MCF 10A (cell line): ENCODE measurements at regions not wholly inside any gene's neighbourhood (a gene's known extent, or its start where the extent isn't known, plus 50 kb on each side); places are given as distances from the start of the nearest gene placed in this dataset.
"Not testable (repeated sequence)": the region's sequence is repeated elsewhere in the genome, so short reads cannot be mapped to it uniquely, and the experiment has no call there.

Experiments used
- BruUV-seq: library from RNA; stranded (reverse); fragments of 400-500 nt; replicated peaks from 2 replicates; lab custom pipeline; 2021; lab: Mats Ljungman, UMichigan
- CTCF ChIA-PET: fragments of 300-600 bp; sonication (Branson Sonifier 250); formaldehyde crosslinking; extraction: SDS; loops from one replicate; lab custom pipeline; 2021; ENCODE audit warnings: antibody characterized with exemption, inconsistent platforms; lab: Yijun Ruan, JAX
- POLR2A ChIA-PET: fragments of 300-600, 350-650 bp; sonication (Branson Sonifier 250); formaldehyde crosslinking; extraction: SDS; loops from one replicate; lab custom pipeline; 2020; ENCODE audit warnings: antibody characterized with exemption, inconsistent platforms; lab: Yijun Ruan, JAX
- DNase-seq: peaks from one replicate; pipeline ENCODE4 v3.0.0-alpha.2; 2018; ENCODE audit not compliant: unreplicated experiment
- H3K27ac Mint-ChIP-seq: one replicate; pipeline ENCODE4 v1.8.0; 2022; ENCODE audit warnings: mild to moderate bottlenecking, low read depth, mixed read lengths; ENCODE audit not compliant: unreplicated experiment
- H3K27me3 Mint-ChIP-seq: one replicate; pipeline ENCODE4 v1.8.0; 2022; ENCODE audit warnings: mixed read lengths; ENCODE audit not compliant: insufficient read depth, unreplicated experiment
- H3K36me3 Mint-ChIP-seq: one replicate; pipeline ENCODE4 v1.8.0; 2022; ENCODE audit warnings: mild to moderate bottlenecking, moderate library complexity, mixed read lengths; ENCODE audit not compliant: insufficient read depth, unreplicated experiment
- H3K4me1 Mint-ChIP-seq: one replicate; pipeline ENCODE4 v1.8.0; 2022; ENCODE audit warnings: mixed read lengths; ENCODE audit not compliant: insufficient read depth, unreplicated experiment
- H3K4me3 Mint-ChIP-seq: one replicate; pipeline ENCODE4 v1.8.0; 2022; ENCODE audit warnings: mild to moderate bottlenecking, moderate library complexity, mixed read lengths; ENCODE audit not compliant: unreplicated experiment
- H3K9me3 Mint-ChIP-seq: one replicate; pipeline ENCODE4 v1.8.0; 2022; ENCODE audit warnings: mixed read lengths; ENCODE audit not compliant: unreplicated experiment
- CTCF ChIP-seq: fragments of 200-600 bp; IDR thresholded peaks from one replicate; pipeline ENCODE4 v1.8.0; 2022; ENCODE audit warnings: antibody characterized with exemption, mild to moderate bottlenecking; ENCODE audit not compliant: unreplicated experiment
- intact Hi-C: fragments of 100-400 bp; cut with micrococcal nuclease; formaldehyde crosslinking; loops from 2 replicates; pipeline ENCODE4 v1.14.1; 2022

- no TSS peak for BruUV-seq
- ChIA-PET POLR2A (no interaction called here), CTCF (no interaction called here)
- Mint-ChIP-seq H3K4me1 (peaks cover 7% of the 10 kb centered on the region), H3K36me3 (no peaks in the 10 kb centered on the region), H3K27ac (no peak overlapping the region), H3K27me3 (no peaks in the 10 kb centered on the region), H3K4me3 (no peak overlapping the region), H3K9me3 (no peaks in the 10 kb centered on the region)
- no peak for DNase-seq
- no peak for TF ChIP-seq CTCF
- intact Hi-C loops: no loop called here
Measured at GRCh38 chr5:15282611-15283010, 217.4 kb upstream of the FBXL7 start.

GRCh38 chr5:15271596-15271995 lies 228.4 kb upstream of the FBXL7 start:
- DNase-seq, BruUV-seq, H3K27ac Mint-ChIP-seq, H3K36me3 Mint-ChIP-seq, CTCF ChIA-PET, H3K4me1 Mint-ChIP-seq, H3K4me3 Mint-ChIP-seq, H3K9me3 Mint-ChIP-seq, intact Hi-C loops, POLR2A ChIA-PET, H3K27me3 Mint-ChIP-seq: not testable (repeated sequence)

DNA sequence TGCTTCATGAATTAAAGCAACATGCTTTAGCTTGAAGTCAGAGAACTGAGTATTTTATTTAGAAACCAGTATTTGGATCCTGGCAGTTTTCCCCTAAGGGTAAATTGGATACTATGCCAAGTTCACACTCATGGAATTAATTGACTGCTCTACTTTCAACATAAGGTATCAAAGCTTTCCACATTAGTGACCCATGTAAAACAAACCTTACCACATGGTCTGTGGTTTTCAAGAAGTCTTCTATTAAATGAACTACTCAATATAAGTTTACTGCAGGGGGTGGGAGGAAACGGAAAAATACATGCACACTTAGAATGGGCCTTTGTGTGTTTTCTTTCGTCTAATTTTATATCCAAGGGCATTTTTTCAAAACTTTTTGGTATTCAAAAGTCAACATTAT lies 232.0 kb upstream of the FBXL7 start:
- CTCF ChIA-PET: no interaction called here
- no peaks in the 10 kb centered on the region for H3K27me3 Mint-ChIP-seq
- no peak for TF ChIP-seq CTCF
- BruUV-seq: no TSS peak
- H3K27ac Mint-ChIP-seq: no peak overlapping the region
- H3K9me3 Mint-ChIP-seq: no peaks in the 10 kb centered on the region
- DNase-seq: no peak
- no peak overlapping the region for H3K4me3 Mint-ChIP-seq
- no peaks in the 10 kb centered on the region for H3K36me3 Mint-ChIP-seq
- no peaks in the 10 kb centered on the region for H3K4me1 Mint-ChIP-seq
- POLR2A ChIA-PET: no interaction called here
- intact Hi-C loops: no loop called here

DNA sequence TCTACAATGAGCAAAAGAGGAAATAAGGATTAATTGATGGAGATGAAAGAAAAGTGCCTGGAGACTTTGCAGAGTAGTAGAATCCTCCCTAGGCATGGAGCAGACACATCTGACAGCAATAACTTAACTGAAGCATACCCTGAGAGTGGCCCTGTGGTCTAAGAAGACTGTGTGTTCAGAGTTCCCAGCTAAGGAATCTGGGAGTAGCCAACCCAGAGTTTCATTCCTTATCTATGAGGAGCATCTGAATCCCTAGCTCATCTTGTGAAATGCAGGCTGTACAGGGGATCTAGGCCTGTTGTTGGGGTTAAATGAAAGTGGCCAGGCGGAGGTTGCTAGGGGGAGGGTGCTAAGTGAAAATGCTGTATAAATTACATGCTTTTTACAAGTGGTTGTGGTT lies 233.1 kb upstream of the FBXL7 start:
- no peaks in the 10 kb centered on the region for H3K9me3 Mint-ChIP-seq
- no peaks in the 10 kb centered on the region for H3K36me3 Mint-ChIP-seq
- intact Hi-C loops: no loop called here
- POLR2A ChIA-PET: no interaction called here
- CTCF ChIA-PET: no interaction called here
- H3K27me3 Mint-ChIP-seq: no peaks in the 10 kb centered on the region
- no peak for TF ChIP-seq CTCF
- BruUV-seq: no TSS peak
- H3K27ac Mint-ChIP-seq: no peak overlapping the region
- no peaks in the 10 kb centered on the region for H3K4me1 Mint-ChIP-seq
- no peak overlapping the region for H3K4me3 Mint-ChIP-seq
- no peak for DNase-seq

DNA sequence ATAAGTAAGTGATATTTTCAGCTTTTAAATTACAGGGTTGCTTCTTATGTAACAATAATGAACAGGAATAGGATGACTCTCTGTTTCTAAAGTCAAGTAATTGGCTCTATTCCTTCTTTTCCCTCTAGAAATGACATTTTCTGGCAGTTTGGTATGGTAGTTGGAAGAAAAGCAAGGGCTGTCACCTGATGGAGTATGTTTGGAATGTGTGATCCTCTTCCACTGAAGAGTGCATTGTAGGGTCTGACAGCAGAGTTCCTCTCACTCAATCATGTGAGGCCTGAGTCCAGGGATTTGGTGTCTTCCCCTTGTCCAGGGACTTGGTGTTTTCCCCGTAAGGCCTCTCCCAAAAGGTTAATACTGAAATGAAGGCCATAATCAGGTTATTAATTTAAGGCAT lies 233.8 kb upstream of the FBXL7 start:
- no peaks in the 10 kb centered on the region for H3K4me1 Mint-ChIP-seq
- ChIA-PET CTCF (no interaction called here), POLR2A (no interaction called here)
- H3K36me3 Mint-ChIP-seq: no peaks in the 10 kb centered on the region
- H3K27ac Mint-ChIP-seq: no peak overlapping the region
- no peak for DNase-seq
- no TSS peak for BruUV-seq
- no peaks in the 10 kb centered on the region for H3K27me3 Mint-ChIP-seq
- intact Hi-C loops: no loop called here
- no peak overlapping the region for H3K4me3 Mint-ChIP-seq
- no peak for TF ChIP-seq CTCF
- H3K9me3 Mint-ChIP-seq: no peaks in the 10 kb centered on the region
